HepG2 (cell line): ENCODE measurements at regions not wholly inside any gene's neighbourhood (a gene's known extent, or its start where the extent isn't known, plus 50 kb on each side); places are given as distances from the start of the nearest gene placed in this dataset.
A peak's percentile ranks its signal among the peaks of the same experiment; 100 is the strongest.

Source experiments
- ATAC-seq: fragments of 200-7000 bp; cut with Tn5 transposase; 3 replicates; pipeline ENCODE4 v1.9.1; 2020; ENCODE audit warnings: mild to moderate bottlenecking, moderate library complexity
- BruUV-seq: library from RNA; stranded (reverse); fragments of 400-500 nt; replicated peaks from 2 replicates; lab custom pipeline; 2021; lab: Mats Ljungman, UMichigan
- CTCF ChIA-PET: fragments of 300-600 bp; formaldehyde crosslinking; extraction: SDS; loops from one replicate; lab custom pipeline; 2021; ENCODE audit warnings: low total read pairs, inconsistent platforms, low intra/inter-chr PET ratio; lab: Yijun Ruan, JAX
- POLR2A ChIA-PET: fragments of 350-600 bp; sonication (Branson Sonifier 250); formaldehyde crosslinking; loops from one replicate; lab custom pipeline; 2020; ENCODE audit warnings: antibody characterized with exemption, inconsistent platforms; lab: Yijun Ruan, JAX
- DNase-seq: peaks from one replicate; pipeline ENCODE4 v3.0.0-alpha.2; 2015; ENCODE audit warnings: low spot score
- FAIRE-seq: peaks from 3 replicates; lab custom pipeline; 2011; peaks lifted over from hg19 to GRCh38; lab: Jason Lieb, UNC
- H2AFZ ChIP-seq: one replicate; pipeline ENCODE4 v1.6.1; 2011; ENCODE audit warnings: low read length, inconsistent platforms
- H3K27ac ChIP-seq: fragments of 300-600 bp; 3 replicates; pipeline ENCODE4 v1.8.0; 2011; ENCODE audit warnings: mixed run types, mild to moderate bottlenecking, mixed read lengths, low read length, inconsistent platforms; ENCODE audit not compliant: insufficient read depth; ENCODE audit errors: extremely low read length
- H3K27me3 ChIP-seq, 2 experiments: fragments of 200-600 bp in 1 of 2; 2 replicates in 1 of 2; 3 replicates in 1 of 2; pipeline versions ENCODE4 v1.6.0 to v1.8.0; 2011; ENCODE audit warnings: low read length in 2 of 2, mild to moderate bottlenecking in 2 of 2, moderate library complexity in 2 of 2, inconsistent platforms in 1 of 2; ENCODE audit not compliant: insufficient read depth in 2 of 2, control insufficient read depth in 1 of 2
- H3K36me3 ChIP-seq, 2 experiments: fragments of 200-600 bp in 1 of 2; replicated peaks in 1 of 2; 2 replicates in 1 of 2; 3 replicates in 1 of 2; pipeline versions ENCODE4 v1.5.1 to v1.8.0; 2011; ENCODE audit warnings: low read length in 2 of 2, inconsistent platforms in 1 of 2; ENCODE audit not compliant: insufficient read depth in 2 of 2, control insufficient read depth in 1 of 2
- H3K4me1 ChIP-seq: 2 replicates; pipeline ENCODE4 v1.5.1; 2012; ENCODE audit warnings: low read length, inconsistent platforms; ENCODE audit not compliant: insufficient read depth
- H3K4me2 ChIP-seq: 2 replicates; pipeline ENCODE4 v1.6.0; 2011; ENCODE audit warnings: low read depth, low read length, inconsistent platforms
- H3K4me3 ChIP-seq, 3 experiments: fragments of 200-600 bp in 1 of 3; sonication (generic), shearing (Covaris generic) in 1 of 3; replicated peaks in 1 of 3; 2 replicates each; pipeline ENCODE4 v1.5.1; 2011 to 2016; ENCODE audit warnings: low read length in 3 of 3, inconsistent platforms in 2 of 3, low read depth in 2 of 3, mild to moderate bottlenecking in 2 of 3, control low read depth in 1 of 3, mixed read lengths in 1 of 3; ENCODE audit not compliant: insufficient read depth in 1 of 3
- H3K79me2 ChIP-seq: one replicate; pipeline ENCODE4 v1.6.1; 2011; ENCODE audit warnings: low read length, inconsistent platforms; ENCODE audit not compliant: insufficient read depth
- H3K9ac ChIP-seq: 2 replicates; pipeline ENCODE4 v1.6.0; 2011; ENCODE audit warnings: mild to moderate bottlenecking, low read depth, low read length, inconsistent platforms; ENCODE audit not compliant: insufficient read depth
- H3K9me3 ChIP-seq: 2 replicates; pipeline ENCODE4 v1.5.1; 2012; ENCODE audit warnings: mild to moderate bottlenecking, low read length
- H4K20me1 ChIP-seq: 2 replicates; pipeline ENCODE4 v1.6.0; 2011; ENCODE audit warnings: inconsistent platforms, mild to moderate bottlenecking, low read length, moderate library complexity; ENCODE audit not compliant: insufficient read depth
- CREB1 ChIP-seq, 2 experiments: fragments of 450-650 bp in 1 of 2; IDR thresholded peaks; 2 replicates each; pipeline ENCODE4 v1.6.1; 2016 to 2017; ENCODE audit warnings: control low read depth in 1 of 2, mild to moderate bottlenecking in 1 of 2, missing compliant biosample characterization in 1 of 2, missing genetic modification characterization in 1 of 2
- CREM ChIP-seq, 2 experiments: sonication (generic) in 1 of 2; formaldehyde crosslinking in 1 of 2; IDR thresholded peaks; 2 replicates each; pipeline versions ENCODE4 v1.4.0 to v1.6.1; 2016 to 2020; ENCODE audit warnings: antibody characterized with exemption in 1 of 2, mild to moderate bottlenecking in 1 of 2, missing genetic modification reagents in 1 of 2
- HNF1A ChIP-seq, 2 experiments: sonication (generic) in 1 of 2; formaldehyde crosslinking in 1 of 2; IDR thresholded peaks; 2 replicates each; pipeline versions ENCODE4 v1.4.0 to v1.6.1; 2016 to 2020; ENCODE audit warnings: borderline replicate concordance in 1 of 2, low read depth in 1 of 2, mild to moderate bottlenecking in 1 of 2, missing genetic modification reagents in 1 of 2
- HNF4A ChIP-seq: sonication (generic); formaldehyde crosslinking; IDR thresholded peaks from 2 replicates; pipeline ENCODE4 v1.4.0; 2020; ENCODE audit warnings: missing genetic modification reagents
- HNRNPLL ChIP-seq: fragments of 200-400 bp; formaldehyde crosslinking; IDR thresholded peaks from 2 replicates; pipeline ENCODE4 v1.6.1; 2017; ENCODE audit warnings: mild to moderate bottlenecking, low read depth, low read length; ENCODE audit not compliant: poor library complexity, severe bottlenecking
- MTF2 ChIP-seq: sonication (generic); formaldehyde crosslinking; IDR thresholded peaks from 2 replicates; pipeline ENCODE4 v1.5.0; 2020; ENCODE audit warnings: missing genetic modification reagents, borderline replicate concordance
- NCOA1 ChIP-seq: sonication (generic); formaldehyde crosslinking; IDR thresholded peaks from 2 replicates; pipeline ENCODE4 v1.9.0; 2021; ENCODE audit warnings: missing genetic modification reagents
- POGZ ChIP-seq: sonication (generic); formaldehyde crosslinking; IDR thresholded peaks from 2 replicates; pipeline ENCODE4 v1.4.0; 2020; ENCODE audit warnings: mild to moderate bottlenecking, missing genetic modification reagents
- PPARG ChIP-seq: conservative IDR thresholded peaks from 2 replicates; pipeline ENCODE4 v1.6.1; 2016; ENCODE audit warnings: missing biosample characterization, missing genetic modification reagents
- ZNF780A ChIP-seq: sonication (generic); formaldehyde crosslinking; IDR thresholded peaks from 2 replicates; pipeline ENCODE4 v1.8.0; 2022; ENCODE audit warnings: mild to moderate bottlenecking, missing genetic modification reagents, moderate library complexity
- WGBS: methylation state at CpG from one replicate; pipeline ENCODE4 v1.1.6; 2017; ENCODE audit warnings: low lambda C conversion rate; 5-methylcytosine and 5-hydroxymethylcytosine counted together
- in situ Hi-C: cut with HindIII; loops from 2 replicates; pipeline ENCODE4 v1.10.0; 2017; ENCODE audit warnings: low pct_unique_long_range_greater_than_20kb; ENCODE audit not compliant: extremely low pct_ligation_motif_present
- intact Hi-C: fragments of 100-400 bp; cut with micrococcal nuclease; formaldehyde crosslinking; loops from one replicate; pipeline ENCODE4 v1.10.0; 2022; ENCODE audit not compliant: unreplicated experiment
- TF ChIP-seq, protein P1 (sequence below): conservative IDR thresholded peaks from 2 replicates; pipeline ENCODE4 v1.6.1; 2018; ENCODE audit warnings: missing genetic modification reagents

DNA sequence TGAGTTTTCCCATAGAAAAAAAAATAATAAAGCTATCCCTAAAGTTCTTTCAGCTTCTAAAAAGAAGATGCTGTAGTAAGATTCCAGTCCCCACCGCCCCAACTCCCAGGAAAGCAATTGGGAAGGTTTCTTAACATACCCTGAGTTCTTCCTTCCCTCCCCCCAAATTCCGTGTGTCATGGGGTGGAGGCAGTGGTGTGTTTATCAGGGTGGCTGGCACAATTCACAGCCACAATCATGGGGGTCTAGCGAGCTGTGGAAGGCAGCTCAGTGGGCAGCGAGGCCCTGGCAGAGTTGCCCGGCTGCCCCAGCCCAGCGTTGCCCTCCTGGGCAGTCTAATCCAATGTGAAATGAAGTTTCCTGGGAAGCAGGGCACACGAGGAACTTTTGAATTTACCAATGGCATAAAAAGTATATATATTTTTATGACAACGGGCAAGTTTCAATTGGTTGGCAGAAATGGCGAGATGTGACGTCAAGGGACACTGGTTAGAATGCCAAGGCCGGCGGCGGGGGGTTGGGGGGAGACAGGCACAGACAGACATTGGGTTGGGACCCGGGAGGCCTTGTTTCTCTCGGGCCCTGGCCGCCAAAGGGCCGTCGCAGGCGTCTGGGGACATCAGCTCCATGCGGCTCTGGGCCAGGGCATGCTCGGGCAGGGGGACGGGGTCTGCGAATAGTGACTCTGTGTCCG lies 80.7 kb upstream of the PPARA start:
- H3K4me3 ChIP-seq, result no peak overlapping the region
- TF ChIP-seq NCOA1 (no peak), CREB1 (IDR thresholded peaks at IDR 0.05) (peak; percentile 23; the same call in 1 of the 2 replicates), CREB1 (CRISPR knock-in tag; IDR thresholded peaks at IDR 0.05) (no peak)
- TF ChIP-seq, all 625 proteins: peak for 1
- DNase-seq (no peak), ATAC-seq (no peak; the same call in 1 of the 3 replicates), FAIRE-seq (no peak)
- Histone ChIP-seq H3K27ac (no peak overlapping the region), H3K36me3 (no peaks in the 10 kb centered on the region), H4K20me1 (no peaks in the 10 kb centered on the region), H2AFZ (no peak overlapping the region), H3K9me3 (no peaks in the 10 kb centered on the region), H3K4me2 (no peak overlapping the region), H3K4me1 (no peaks in the 10 kb centered on the region), H3K27me3 (peaks cover 8 to 85% of the 10 kb centered on the region in 2 experiments), H3K9ac (no peak overlapping the region), H3K79me2 (no peaks in the 10 kb centered on the region)
- BruUV-seq, result no TSS peak
- in situ Hi-C loops, result no loop called here
- 13% methylated on average over 12 of the region's 24 CpGs for WGBS
- CTCF ChIA-PET, result no interaction called here
- POLR2A ChIA-PET, result no interaction called here
- intact Hi-C loops, result no loop called here

- H3K4me1 ChIP-seq, result no peaks in the 10 kb centered on the region
- H3K27me3 ChIP-seq, result peaks cover 13 to 85% of the 10 kb centered on the region in 2 experiments
- WGBS, result no CpG with 5 or more reads among the region's 57 CpGs
- H3K9ac ChIP-seq, result no peak overlapping the region
- peak overlapping the region in 2 of 3 experiments; percentile 16 to 33; a peak in 1 of 6 replicates for H3K4me3 ChIP-seq
- H2AFZ ChIP-seq, result no peak overlapping the region
- H4K20me1 ChIP-seq, result no peaks in the 10 kb centered on the region
- H3K4me2 ChIP-seq, result peak overlapping the region; percentile 42; the same call in 1 of the 2 replicates
- peak; percentile 10 for DNase-seq
- POLR2A ChIA-PET, result no interaction called here
- ATAC-seq, result peak; percentile 45
- no peaks in the 10 kb centered on the region for H3K9me3 ChIP-seq
- CTCF ChIA-PET, result no interaction called here
- intact Hi-C loops (no loop called here), in situ Hi-C loops (no loop called here)
- no TSS peak for BruUV-seq
- H3K36me3 ChIP-seq, result no peaks in the 10 kb centered on the region
- H3K79me2 ChIP-seq, result no peaks in the 10 kb centered on the region
- H3K27ac ChIP-seq, result no peak overlapping the region
- FAIRE-seq, result no peak
- peak; percentile 3 for TF ChIP-seq HNRNPLL
- TF ChIP-seq CREM (IDR thresholded peaks at IDR 0.05), result no peak
- no peak for TF ChIP-seq CREM (CRISPR knock-in tag; IDR thresholded peaks at IDR 0.05)
- TF ChIP-seq HNF4A (CRISPR knock-in tag), result 0 out of 2 replicates have a peak, but pooled peaks have one; percentile 9
- TF ChIP-seq ZNF780A (CRISPR knock-in tag), result no peak
- TF ChIP-seq HNF1A (IDR thresholded peaks at IDR 0.05; ENCODE audit: low read depth), result no peak
- TF ChIP-seq HNF1A (CRISPR knock-in tag; IDR thresholded peaks at IDR 0.05; ENCODE audit: borderline replicate concordance), result no peak
- 0 out of 2 replicates have a peak, but pooled peaks have one; percentile 54 for TF ChIP-seq MTF2 (CRISPR knock-in tag)
- no peak for TF ChIP-seq POGZ
- TF ChIP-seq, protein P1, sequence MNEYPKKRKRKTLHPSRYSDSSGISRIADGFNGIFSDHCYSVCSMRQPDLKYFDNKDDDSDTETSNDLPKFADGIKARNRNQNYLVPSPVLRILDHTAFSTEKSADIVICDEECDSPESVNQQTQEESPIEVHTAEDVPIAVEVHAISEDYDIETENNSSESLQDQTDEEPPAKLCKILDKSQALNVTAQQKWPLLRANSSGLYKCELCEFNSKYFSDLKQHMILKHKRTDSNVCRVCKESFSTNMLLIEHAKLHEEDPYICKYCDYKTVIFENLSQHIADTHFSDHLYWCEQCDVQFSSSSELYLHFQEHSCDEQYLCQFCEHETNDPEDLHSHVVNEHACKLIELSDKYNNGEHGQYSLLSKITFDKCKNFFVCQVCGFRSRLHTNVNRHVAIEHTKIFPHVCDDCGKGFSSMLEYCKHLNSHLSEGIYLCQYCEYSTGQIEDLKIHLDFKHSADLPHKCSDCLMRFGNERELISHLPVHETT (CRISPR knock-in tag), result no peak
- TF ChIP-seq PPARG (CRISPR knock-in tag), result no peak
These were observed 80.0 kb upstream of the PPARA start for GRCh38 chr22:46070215-46070802.
